ENCODE measurements at regions not wholly inside any gene's neighbourhood (a gene's known extent, or its start where the extent isn't known, plus 50 kb on each side); places are given as distances from the start of the nearest gene placed in this dataset.

DNA sequence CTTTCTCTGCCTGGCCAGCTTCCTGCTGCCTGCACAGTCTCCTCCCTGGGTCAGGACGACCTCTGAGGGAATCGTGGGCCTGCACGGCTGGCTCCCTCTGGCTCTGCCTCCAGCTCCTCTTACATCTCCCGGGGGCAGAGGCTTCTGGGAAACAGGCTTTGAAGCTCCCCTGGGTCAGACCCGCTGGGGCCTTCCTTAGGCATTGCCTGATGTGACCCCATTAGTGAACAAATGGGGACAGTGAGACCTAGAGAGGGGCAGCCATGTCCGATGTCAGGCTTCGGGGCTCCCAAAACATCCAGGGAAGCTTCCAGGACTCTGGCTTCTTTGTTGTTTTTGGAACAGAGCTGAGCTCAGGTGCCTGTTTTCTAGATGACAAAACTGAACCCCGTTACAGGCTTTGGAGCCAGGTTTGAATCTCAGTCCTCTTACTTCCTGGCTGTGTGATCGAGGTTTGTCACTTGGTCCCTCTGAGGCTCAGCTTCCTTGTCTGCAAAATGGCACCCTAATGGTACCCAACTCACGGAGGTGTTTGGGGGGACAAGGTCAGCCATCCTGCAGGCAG is 94.3 kb downstream of the CEBPB start:
- no peak for DNase-seq

DNA sequence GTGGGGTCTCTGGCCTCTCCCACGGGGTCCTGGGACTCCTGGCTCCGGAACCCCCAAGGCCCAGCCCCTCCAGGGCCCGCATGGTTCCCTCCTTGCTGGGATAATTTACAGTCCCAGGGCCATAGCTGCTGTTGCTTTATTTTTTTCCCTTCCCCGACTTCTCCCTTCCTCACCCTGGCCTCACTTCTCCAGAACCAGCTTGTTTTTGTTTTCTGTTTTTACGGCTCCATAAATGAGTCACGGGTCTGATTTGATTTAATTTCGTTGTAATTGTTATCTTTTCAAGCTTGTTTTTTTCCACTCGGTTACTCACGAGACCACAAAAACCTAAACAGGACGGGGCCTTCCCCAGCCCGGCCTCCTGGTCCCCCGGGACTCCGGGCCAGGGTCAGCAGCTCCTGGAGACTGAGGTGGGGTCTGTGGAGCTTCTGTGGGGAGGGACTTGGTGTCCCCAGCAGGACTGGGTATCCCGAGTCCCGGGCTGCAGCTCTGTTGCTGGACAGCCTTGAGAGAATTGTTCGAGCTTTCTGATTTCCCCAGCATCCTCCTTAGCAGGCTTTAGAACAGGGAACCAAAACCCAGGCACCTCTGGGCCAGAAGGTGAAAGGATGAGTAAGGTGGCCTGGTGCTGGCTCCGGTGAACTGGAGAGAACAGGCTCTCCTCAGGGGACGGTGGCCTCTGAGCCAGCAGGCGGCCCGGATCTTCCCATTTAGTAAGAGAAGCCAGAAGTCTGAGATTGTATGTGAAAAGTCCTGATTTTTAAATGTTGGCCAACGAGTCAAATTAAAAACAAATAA is 94.9 kb downstream of the CEBPB start:
- no peak for DNase-seq

DNA sequence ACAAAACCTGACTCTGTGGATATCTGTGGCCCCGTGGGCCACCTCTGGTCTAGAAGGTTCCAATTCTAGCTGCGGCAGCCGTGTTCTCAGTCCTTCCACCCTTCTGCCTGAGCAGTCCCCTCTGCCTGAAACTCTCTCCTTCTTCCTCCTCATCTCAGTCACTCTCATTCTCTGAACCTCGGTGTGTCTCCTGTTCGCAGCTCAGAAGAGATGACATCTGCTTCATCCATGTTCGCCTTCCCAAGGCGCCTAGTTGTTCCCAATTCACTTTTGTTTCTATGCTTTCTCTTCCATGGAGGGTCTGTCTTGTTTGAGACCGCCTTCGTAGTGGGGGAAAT is 95.5 kb downstream of the CEBPB start:
- DNase-seq: no peak

DNA sequence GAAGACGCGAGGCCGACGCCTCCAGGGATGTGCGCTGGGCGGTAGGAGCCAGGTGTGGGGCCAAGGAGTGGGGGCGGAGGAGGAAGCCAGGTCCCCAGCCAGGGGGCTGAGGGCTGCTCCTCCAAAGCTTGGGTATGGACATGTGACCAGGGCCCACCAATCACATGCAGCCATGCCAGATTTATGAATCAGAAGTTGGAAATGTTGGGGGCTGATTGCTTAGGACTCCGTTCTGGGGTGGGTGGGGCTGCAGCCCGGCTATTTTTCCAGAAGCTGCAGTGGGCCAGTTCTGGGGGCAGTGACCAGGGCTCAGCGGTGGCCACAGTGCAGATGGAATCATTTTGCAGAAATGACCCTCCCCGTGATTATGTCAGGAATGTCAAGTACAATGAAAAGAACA is 96.0 kb downstream of the CEBPB start:
- DNase-seq: no peak

DNA sequence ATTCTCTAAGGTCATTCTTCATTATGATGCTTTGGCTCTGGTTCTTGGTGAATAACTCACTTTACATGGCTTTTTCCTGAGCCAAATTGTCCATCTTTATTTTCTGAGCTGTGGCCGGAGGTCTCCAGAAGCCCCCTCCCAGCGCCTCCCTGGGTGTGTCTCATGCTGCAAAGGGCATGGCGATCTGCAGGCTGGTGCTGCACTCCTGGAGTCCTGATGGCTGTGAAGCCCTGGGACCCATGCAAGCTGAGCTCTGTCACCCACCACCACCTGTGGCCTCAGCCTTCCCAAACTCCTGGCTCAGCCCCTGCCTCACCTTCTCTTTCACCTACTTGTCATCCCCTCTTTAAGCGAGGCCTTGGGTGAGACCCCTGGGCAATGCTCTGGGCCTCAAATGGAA is 96.9 kb downstream of the CEBPB start:
- no peak for DNase-seq

DNA sequence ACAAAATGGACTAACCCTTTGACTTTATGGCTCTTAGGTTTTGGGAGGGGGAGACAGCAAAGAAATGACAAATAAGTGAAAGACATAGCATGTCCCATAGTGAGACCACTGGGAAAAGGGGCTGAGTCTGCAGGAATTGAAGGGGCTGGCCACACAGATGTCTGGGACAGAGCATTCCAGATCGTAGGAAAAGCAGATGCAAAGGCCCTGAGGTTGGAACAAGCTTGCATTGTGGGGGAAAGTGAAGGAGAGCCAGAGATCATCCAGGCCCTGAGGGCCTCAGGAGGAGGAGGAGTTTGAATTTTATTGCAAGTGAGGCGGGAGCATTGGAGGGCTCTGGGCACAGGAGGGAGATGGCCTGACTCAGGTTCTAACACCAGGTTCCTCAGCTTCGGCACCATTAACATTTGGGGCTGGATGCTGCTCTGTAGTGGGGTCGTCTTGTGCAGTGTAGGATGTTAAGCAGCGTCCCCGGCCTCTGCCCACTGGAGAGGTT is 97.5 kb downstream of the CEBPB start:
- no peak for DNase-seq

DNA sequence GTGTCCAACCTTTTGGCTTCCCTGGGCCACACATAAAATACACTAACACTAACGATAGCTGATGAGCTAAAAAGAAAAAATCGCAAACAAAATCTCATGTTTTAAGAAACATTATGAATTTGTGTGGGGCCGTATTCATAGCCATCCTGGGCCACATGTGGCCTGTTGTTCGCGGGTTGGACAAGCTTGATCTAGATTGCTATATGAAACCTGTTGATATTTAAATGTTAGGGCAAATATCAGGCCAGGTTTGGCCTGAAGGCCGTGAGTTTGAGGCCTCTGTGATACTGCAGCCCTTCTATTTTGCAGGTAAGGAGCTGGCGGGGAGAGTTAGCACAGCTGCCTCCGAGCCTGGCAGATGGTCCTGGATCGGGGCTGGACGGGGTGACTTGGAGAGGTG is 99.0 kb downstream of the CEBPB start:
- DNase-seq: no peak

DNA sequence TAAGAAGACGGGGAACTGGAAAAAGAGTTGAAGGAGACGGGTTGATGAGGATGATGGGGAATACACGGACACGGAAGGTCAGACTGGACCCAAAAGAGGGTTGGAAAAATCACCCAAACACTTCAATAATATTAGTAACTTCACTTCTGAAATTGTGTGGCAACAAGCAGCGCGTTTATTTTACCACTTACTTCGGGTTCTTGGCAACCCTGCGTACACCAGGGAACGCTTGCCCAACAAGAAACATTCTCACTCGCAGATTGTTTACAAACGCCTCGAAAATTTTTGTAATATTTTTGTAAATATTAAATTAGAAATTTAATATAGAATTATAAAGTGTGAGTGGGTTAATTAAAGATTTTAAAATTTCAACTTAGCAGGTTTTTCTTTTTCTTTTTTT is 99.5 kb downstream of the CEBPB start:
- DNase-seq: no peak

DNA sequence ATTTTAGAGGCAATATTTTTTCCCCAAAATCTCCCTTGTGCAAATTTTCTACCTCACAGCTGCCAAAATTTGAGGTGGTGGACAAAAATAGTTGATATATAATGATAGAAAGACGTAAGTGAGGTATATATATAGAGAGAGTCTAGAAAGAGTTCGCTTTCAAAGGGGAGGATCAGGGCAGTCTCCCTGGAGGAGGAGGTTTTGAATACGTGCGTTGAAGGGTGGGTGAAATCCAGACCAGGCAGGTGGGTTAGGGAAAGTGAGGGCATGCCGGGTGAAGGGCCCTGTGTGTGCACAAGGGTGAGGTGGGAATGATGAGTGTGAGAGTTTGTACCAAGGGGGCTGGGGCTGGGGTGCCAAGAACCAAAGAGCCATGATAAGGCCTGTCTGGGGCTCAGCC is 100.2 kb downstream of the CEBPB start:
- DNase-seq: no peak

DNA sequence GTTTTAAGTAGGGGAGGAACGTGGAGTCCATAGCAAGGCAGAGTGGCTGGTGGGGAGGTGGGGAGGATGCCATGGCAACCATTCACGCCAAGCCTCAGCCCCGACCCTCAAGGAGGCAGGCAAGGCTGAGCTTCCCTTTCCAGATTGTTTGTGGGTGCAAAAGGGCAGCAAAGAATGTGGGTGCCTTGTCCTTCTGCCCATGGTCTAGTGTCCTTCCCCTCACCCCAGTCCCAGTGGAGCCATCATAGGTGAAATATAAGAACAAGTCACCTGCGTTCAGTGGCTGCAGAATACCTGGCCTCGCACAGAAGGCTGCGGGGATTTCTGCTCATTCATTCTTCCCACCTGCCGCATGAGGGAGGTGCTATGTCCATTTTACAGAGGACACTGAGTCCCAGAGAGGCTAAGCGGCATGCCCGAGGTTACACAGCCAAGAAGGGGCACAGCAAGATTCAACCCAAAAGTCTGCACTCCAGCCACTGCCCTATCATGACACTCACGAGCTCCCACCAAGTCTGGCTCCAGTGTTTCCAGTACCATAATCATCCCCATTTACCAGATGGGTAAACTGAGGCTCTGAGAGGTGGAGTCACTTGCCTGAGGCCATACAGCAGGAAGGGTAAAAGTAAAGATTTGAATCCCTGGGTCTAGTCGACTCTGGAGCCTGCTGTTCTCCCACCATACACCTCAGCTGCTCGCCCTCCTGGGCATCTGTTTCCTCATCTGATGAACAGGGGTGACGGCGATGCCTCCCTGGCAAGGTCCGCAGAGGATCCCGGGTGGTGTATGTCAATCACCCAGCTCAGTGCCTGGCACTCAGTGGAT is 100.8 kb downstream of the CEBPB start:
- DNase-seq: no peak

DNA sequence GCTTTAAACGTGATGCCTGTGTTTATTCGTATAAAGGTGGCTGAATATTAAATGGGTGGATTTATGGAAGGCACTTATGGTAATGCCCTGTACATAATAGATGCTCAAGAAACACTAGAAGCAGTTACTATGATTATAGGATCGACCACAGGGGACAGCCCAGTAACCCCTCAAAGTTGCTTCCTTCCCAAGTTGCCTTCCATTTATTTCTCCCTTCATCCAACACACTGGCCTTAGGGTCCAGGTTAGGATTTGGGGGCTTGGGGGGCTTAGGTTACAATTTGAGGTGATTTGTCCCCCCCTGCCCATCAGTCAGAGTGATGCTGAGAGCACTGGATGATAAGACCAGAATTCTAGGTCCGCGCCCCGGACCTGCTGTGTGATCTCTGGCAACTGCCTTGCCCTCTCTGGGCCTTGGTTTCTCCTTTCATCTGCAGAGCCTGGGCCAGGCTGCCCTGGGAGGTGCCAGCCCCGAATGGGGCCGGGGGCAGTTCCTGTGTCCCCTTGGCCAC is 101.5 kb downstream of the CEBPB start:
- DNase-seq: no peak

DNA sequence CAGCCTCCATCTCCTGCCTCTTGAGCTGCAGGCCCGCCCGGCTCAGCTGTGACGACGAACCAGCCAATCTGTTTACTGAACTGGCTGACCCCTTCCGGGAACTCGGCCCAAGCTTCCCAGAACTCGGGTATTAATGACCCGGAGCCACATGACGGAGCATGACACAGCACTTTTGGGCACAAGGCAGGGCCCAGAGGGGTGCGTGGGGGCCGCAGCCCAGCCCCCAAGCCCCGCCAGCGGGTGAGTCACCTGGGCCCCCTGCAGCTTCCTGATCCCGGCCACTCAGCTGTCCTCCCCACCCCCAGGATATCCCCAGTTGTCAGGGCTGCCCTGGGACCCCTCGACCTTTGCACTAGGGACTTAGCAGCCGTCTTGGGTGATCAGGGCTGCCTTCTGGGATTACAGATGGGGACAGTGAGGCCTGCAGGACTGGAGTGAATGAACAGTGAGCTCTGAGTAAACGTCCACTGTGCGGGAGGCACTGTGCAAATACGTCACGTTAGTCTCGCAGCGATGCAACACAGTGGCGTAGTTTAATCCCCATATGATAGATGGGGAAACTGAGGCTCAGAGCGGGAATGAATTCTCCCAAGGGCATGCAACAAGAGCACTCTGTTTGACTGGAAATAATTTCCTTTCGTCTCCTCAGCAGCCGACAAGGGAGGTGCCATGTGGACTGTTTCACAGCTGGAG is 102.1 kb downstream of the CEBPB start:
- DNase-seq: peak in 53 of 58 donors; percentile 12 to 91 (median 67)

DNA sequence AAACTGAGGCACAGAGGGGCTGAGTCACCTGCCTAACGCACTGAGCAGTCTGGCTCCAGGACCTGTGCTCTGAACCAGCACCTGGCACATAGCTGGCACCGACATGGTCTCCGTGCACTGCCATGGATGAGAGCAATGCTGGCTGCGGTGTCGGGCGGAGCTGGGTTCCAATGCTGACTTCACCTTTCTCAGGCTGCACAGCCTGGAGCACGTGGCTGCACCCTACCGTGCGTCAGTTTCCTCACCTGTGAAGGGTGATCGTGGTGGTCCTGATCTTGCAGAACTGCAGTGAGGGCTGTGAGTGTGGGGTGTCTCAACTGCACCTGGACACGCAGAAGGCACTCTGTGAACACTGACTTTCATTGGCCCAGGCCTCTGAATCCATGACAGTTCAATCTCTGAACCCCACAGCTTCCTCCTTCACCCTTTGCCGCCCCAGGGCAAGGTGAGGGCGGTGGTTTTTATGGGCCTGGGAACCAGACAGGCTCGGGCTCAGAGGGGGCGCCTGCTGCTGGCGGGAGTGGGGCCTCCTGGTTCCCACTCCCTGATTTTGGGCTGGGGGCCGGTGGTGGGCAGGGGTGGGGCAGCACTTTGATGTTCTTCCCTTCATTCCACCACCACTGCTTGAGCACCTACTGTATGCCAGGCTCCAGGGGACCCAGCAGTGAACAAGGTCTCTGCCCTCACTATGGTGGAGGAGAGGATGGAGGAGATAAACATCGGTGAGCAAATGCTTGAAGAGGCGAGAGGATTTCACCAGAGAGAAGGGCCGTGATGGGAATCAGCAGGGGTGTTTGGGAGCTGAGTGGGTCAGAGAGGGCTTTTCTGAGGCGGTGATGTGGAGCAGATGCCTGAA is 102.9 kb downstream of the CEBPB start:
- DNase-seq: no peak

DNA sequence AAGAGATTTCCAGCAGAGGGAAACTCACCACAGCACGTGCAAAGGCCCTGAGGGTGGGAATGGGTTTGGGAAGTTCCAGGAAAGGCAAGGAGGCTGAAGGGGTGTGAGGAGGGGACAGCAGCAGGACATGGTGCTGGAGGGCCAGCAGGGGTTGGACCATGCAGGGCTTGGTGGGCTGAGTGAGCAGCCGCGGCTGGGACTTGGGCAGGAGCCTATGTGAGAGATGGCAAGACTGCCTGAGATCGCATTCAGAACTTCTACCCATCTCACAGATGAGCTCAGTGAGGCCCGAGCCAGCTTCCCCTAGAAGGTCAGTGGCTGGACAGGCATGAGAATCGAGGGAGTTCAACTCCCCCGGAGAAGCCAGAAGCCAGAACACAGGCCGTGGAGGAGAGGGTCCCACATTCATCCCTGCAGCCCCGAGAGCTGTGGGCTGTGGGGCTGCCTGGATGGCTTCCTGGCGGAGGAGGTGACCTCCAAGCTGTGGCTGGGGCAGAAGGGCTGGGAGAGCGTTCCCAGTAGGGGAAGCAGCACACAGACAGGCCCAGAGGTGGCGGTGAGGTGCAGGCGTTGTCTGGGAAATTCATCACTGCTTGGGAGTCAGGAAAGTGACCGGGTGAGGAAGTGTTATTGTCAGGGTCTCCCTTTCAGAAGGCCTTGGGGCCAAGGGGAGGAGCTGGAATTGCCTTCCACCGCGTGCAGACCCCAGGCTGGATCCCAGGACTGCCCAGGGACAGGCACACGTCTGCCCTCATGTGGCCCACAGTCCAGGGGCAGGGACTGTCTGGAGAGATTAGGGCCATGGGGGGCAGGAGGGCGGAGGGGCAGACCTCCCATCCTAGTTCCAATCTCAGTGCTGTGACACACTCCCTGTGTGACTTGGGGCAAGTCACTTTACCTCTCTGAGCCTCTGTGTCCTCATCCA is 103.8 kb downstream of the CEBPB start:
- no peak for DNase-seq

DNA sequence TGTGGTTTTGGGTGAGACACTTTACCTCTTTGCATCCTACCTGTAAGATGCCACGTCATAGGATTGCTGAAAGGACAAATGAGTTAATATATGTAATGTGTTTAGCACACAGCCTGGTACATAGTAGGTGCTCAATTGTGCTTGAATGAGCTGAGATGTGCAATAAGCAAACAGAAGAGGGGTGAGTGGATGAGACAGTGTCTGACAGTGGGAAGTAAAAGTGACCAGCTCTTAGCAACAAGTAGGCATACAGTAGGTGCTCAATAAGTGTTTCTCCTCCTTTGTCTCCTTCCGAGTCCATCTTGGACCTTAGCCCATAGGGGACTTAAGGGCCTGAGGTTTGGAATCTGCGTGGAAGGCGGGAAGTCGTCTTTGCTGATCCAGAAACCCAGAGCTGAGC is 104.7 kb downstream of the CEBPB start:
- DNase-seq: no peak

DNA sequence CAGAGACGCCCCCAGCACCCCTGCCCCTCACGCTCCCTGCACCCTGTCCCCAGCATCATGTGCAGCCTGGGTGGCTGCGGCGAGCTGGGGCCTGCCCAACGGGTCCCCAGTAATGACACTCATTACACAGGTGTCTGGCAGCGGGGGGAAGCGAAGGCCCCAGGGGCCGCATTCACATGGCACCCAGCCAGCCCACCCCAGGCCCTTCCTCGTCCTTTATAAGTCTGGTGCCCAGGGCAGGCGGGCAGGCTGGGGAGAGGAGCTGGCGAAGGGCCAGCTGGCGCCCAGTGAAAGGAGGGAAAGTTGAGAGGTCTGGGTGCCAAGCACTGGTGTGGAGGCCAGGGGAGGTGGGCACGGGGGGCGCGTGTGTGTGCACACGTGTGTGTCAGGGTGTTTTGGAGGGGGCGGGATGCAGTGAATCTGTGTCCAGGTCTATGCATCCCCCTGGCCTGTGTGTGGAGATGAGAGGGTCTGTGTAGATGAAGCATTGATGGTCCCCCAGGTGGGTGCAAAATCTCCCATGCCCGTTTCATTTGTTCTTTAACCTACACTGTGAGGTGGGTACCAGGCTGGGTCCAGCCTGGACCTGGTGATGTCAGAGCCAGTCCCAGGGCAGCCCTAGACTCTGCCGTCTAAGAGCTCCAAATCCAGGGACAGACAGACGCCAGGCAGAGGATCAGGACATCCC is 105.3 kb downstream of the CEBPB start:
- peak in 14 of 58 donors; percentile 15 to 67 (median 24) for DNase-seq

DNA sequence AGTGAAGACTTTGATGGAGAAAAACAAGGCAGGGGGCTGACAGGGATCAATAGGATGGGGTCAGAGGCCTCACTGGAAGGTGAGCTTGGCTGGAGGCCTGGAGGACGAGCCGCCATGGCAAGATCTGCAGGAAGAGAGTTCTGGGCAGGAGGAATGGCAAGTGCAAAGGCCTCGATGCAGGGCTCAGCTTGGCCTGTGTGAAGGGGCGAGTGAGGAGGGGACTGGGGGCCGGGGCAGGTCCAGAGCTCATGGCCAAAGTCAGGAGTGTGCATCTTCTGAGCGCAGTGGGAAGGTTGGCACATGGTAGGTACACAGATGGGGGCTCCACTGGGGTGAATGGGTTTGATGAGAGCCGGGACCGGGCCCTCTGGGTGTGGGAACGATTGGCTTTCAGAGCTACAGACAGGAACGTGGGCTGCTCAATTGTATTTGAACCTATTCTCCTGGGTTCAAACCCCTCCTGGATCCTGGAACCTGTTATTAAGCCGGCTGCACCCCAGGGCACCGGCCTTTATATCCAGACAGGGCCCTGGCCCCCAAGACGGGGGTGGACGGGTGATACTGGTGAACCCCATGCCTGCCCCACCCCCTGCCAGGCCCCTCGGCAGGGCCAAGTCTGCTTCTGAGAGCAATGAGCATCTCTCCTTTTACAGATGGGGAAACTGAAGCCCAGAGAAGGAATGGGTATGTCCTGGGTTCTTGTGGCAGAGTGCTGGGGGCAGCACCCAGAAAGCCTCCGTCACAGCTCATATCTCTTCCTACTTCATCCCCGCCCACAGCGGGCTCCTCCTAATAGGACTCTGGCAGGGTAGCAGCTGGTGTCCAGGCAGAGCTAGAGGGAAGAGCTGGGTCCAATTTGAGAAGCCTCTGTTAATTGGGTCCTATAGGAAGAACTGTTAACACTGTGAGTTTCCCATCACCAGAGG is 106.1 kb downstream of the CEBPB start:
- no peak for DNase-seq
